BJ (cell line): ENCODE measurements at regions not wholly inside any gene's neighbourhood (a gene's known extent, or its start where the extent isn't known, plus 50 kb on each side); places are given as distances from the start of the nearest gene placed in this dataset. TPM values are rescaled to one million over a fixed set of nuclear protein-coding genes. Genes with fewer than 3 reads are reported as not detected.

Experiments
- CTCF ChIA-PET: fragments of 350-600 bp; formaldehyde crosslinking; extraction: SDS; loops from one replicate; lab custom pipeline; 2021; ENCODE audit warnings: antibody characterized with exemption, inconsistent platforms; lab: Yijun Ruan, JAX
- POLR2A ChIA-PET: fragments of 300-600 bp; sonication (Branson Sonifier 250); formaldehyde crosslinking; extraction: SDS; loops from one replicate; lab custom pipeline; 2021; ENCODE audit warnings: antibody characterized with exemption; lab: Charles Lee
- DNase-seq: peaks from one replicate; pipeline ENCODE4 v3.0.0-alpha.2; 2011; ENCODE audit warnings: low read depth
- H3K27me3 ChIP-seq: 2 replicates; pipeline ENCODE4 v1.6.0; 2011; ENCODE audit warnings: low read length; ENCODE audit not compliant: control insufficient read depth, insufficient read depth
- H3K36me3 ChIP-seq: 2 replicates; pipeline ENCODE4 v1.5.1; 2011; ENCODE audit warnings: low read length; ENCODE audit not compliant: control insufficient read depth, insufficient read depth
- H3K4me3 ChIP-seq: 2 replicates; pipeline ENCODE4 v1.5.1; 2011; ENCODE audit warnings: low read depth, mild to moderate bottlenecking, control low read depth, low read length
- CTCF ChIP-seq: IDR thresholded peaks from 2 replicates; pipeline ENCODE4 v1.5.1; 2011; ENCODE audit warnings: low read depth, mild to moderate bottlenecking, control low read depth, inconsistent platforms, low read length, moderate library complexity; ENCODE audit not compliant: insufficient read depth
- small RNA-seq: library from RNA; depleted of rRNA; stranded (forward); fragments of <200 nt; gene quantifications from one replicate; pipeline ENCODE3, GENCODE V24; 2012; ENCODE audit warnings: low replicate concordance, low read depth; ENCODE audit not compliant: insufficient read length

GRCh38 chr17:77907497-77908461 lies 50.7 kb upstream of the TNRC6C start:
- DNase-seq: no peak
- CTCF ChIA-PET: no interaction called here
- Histone ChIP-seq H3K27me3 (peaks cover 14% of the 10 kb centered on the region), H3K36me3 (no peaks in the 10 kb centered on the region), H3K4me3 (no peak overlapping the region)
- POLR2A ChIA-PET: interaction anchor here (0.5 kb wide), 1 partner anchor 19 kb away, joined by 7 read pairs; no protein-coding TSS in a partner anchor
- TF ChIP-seq CTCF: no peak

GRCh38 chr17:77908501-77908900 lies 50.0 kb upstream of the TNRC6C start:
- Histone ChIP-seq H3K4me3 (no peak overlapping the region), H3K27me3 (peaks cover 11% of the 10 kb centered on the region), H3K36me3 (no peaks in the 10 kb centered on the region)
- no peak for TF ChIP-seq CTCF
- no peak for DNase-seq
- POLR2A ChIA-PET: interaction anchor here (0.5 kb wide), 1 partner anchor 20 kb away, joined by 7 read pairs; no protein-coding TSS in a partner anchor
- CTCF ChIA-PET: no interaction called here

Small RNAs in the stretch of these regions (small RNA-seq; reads per million reads assigned to genes)
- gene MIR4316 (not detected), gene RF00019 (not detected)
